GM12878 (cell line): ENCODE measurements at regions not wholly inside any gene's neighbourhood (a gene's known extent, or its start where the extent isn't known, plus 50 kb on each side); places are given as distances from the start of the nearest gene placed in this dataset.

Experiments used
- CBFB ChIP-seq: IDR thresholded peaks from 2 replicates; pipeline ENCODE4 v1.6.1; 2016; ENCODE audit warnings: antibody characterized with exemption, low read depth
- EP300 ChIP-seq, 2 experiments: fragments of 150-350 bp in 1 of 2; IDR thresholded peaks; 2 replicates each; pipeline ENCODE4 v1.6.1; 2011 to 2012; ENCODE audit warnings: low read depth in 2 of 2, low read length in 2 of 2, borderline replicate concordance in 1 of 2, improper control_type of control experiment in 1 of 2, inconsistent platforms in 1 of 2; ENCODE audit not compliant: control insufficient read depth in 1 of 2
- EZH2 ChIP-seq: IDR thresholded peaks from 2 replicates; pipeline ENCODE4 v1.6.1; 2012; ENCODE audit warnings: low read depth, mild to moderate bottlenecking, control low read depth, inconsistent platforms, low read length, borderline replicate concordance; ENCODE audit not compliant: control insufficient read depth
- MEF2A ChIP-seq: IDR thresholded peaks from 2 replicates; pipeline ENCODE4 v1.6.1; 2011; ENCODE audit warnings: low read depth, mild to moderate bottlenecking, low read length, moderate library complexity; ENCODE audit not compliant: insufficient read depth
- POLR2A ChIP-seq: IDR thresholded peaks from 2 replicates; pipeline ENCODE4 v1.6.1; 2011; ENCODE audit warnings: low read depth, mild to moderate bottlenecking, low read length
- POLR2AphosphoS2 ChIP-seq: IDR thresholded peaks from 2 replicates; pipeline ENCODE4 v1.6.1; 2011; ENCODE audit warnings: low read depth, mild to moderate bottlenecking, low read length, improper control_type of control experiment, moderate library complexity
- POLR2AphosphoS5 ChIP-seq: IDR thresholded peaks from 2 replicates; pipeline ENCODE4 v1.6.1; 2011; ENCODE audit warnings: mild to moderate bottlenecking, low read length, inconsistent platforms
- RUNX3 ChIP-seq: IDR thresholded peaks from 2 replicates; pipeline ENCODE4 v1.6.1; 2012; ENCODE audit warnings: low read length, inconsistent platforms
- SMAD1 ChIP-seq: fragments of 450-650 bp; IDR thresholded peaks from 2 replicates; pipeline ENCODE4 v1.6.1; 2018; ENCODE audit warnings: mild to moderate bottlenecking, low read depth; ENCODE audit not compliant: partially characterized antibody
- TF ChIP-seq, protein P1 (sequence below), 3 experiments: IDR thresholded peaks in 2 of 3; conservative IDR thresholded peaks in 1 of 3; 2 replicates each; pipeline ENCODE4 v1.5.1; 2011; ENCODE audit warnings: low read depth in 3 of 3, low read length in 3 of 3, mild to moderate bottlenecking in 3 of 3, control low read depth in 2 of 3, moderate library complexity in 2 of 3, inconsistent platforms in 1 of 3, mixed read lengths in 1 of 3; ENCODE audit not compliant: control insufficient read depth in 2 of 3, insufficient read depth in 1 of 3; ENCODE audit errors: extremely low read depth in 1 of 3
- TF ChIP-seq, protein P2 (sequence below): fragments of 450-650 bp; IDR thresholded peaks from 2 replicates; pipeline ENCODE4 v1.6.1; 2017; ENCODE audit warnings: antibody characterized with exemption, mild to moderate bottlenecking, moderate library complexity
- TF ChIP-seq, protein P3 (sequence below): IDR thresholded peaks from 2 replicates; pipeline ENCODE4 v1.6.1; 2011; ENCODE audit warnings: low read depth, low read length, improper control_type of control experiment, borderline replicate concordance
- TF ChIP-seq, protein P4 (sequence below): IDR thresholded peaks from 2 replicates; pipeline ENCODE4 v1.6.1; 2011; ENCODE audit warnings: borderline replicate concordance, low read depth, mild to moderate bottlenecking, moderate library complexity, mixed read lengths, low read length; ENCODE audit not compliant: insufficient read depth; ENCODE audit errors: extremely low read length
- TF ChIP-seq, protein P5 (sequence below): fragments of 150-350 bp; IDR thresholded peaks from 2 replicates; pipeline ENCODE4 v1.6.1; 2016; ENCODE audit warnings: low read depth, low read length

DNA sequence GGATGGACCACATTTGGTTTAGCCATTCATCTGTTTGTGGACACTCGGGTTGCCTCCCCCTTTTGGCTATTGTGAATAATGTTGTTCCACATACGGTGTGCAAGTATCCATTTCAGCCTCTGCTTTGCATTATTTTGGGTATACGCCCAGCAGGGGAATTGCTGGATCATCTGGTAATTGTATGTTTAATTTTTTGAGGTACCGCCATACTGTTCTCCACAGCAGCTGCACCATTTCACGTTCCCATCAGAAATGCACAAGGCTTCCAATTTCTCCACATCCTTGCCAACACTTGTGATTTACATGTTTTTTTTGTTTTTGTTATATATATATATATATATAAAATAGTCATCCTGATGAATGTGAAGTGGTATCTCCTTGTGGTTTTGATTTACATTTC lies 54.6 kb upstream of the TWIST2 start:
- no peak for TF ChIP-seq POLR2AphosphoS5
- TF ChIP-seq, protein P1, sequence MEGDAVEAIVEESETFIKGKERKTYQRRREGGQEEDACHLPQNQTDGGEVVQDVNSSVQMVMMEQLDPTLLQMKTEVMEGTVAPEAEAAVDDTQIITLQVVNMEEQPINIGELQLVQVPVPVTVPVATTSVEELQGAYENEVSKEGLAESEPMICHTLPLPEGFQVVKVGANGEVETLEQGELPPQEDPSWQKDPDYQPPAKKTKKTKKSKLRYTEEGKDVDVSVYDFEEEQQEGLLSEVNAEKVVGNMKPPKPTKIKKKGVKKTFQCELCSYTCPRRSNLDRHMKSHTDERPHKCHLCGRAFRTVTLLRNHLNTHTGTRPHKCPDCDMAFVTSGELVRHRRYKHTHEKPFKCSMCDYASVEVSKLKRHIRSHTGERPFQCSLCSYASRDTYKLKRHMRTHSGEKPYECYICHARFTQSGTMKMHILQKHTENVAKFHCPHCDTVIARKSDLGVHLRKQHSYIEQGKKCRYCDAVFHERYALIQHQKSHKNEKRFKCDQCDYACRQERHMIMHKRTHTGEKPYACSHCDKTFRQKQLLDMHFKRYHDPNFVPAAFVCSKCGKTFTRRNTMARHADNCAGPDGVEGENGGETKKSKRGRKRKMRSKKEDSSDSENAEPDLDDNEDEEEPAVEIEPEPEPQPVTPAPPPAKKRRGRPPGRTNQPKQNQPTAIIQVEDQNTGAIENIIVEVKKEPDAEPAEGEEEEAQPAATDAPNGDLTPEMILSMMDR (IDR thresholded peaks at IDR 0.05 in 2 of 3, conservative IDR thresholded peaks at IDR 0.05 in 1 of 3; ENCODE audit: control insufficient read depth in 2 of 3, extremely low read depth in 1 of 3, insufficient read depth in 1 of 3, low read depth in 3 of 3, low read length in 3 of 3) = no peak
- no peak for TF ChIP-seq EZH2
- no peak for TF ChIP-seq POLR2A
- TF ChIP-seq, protein P2, sequence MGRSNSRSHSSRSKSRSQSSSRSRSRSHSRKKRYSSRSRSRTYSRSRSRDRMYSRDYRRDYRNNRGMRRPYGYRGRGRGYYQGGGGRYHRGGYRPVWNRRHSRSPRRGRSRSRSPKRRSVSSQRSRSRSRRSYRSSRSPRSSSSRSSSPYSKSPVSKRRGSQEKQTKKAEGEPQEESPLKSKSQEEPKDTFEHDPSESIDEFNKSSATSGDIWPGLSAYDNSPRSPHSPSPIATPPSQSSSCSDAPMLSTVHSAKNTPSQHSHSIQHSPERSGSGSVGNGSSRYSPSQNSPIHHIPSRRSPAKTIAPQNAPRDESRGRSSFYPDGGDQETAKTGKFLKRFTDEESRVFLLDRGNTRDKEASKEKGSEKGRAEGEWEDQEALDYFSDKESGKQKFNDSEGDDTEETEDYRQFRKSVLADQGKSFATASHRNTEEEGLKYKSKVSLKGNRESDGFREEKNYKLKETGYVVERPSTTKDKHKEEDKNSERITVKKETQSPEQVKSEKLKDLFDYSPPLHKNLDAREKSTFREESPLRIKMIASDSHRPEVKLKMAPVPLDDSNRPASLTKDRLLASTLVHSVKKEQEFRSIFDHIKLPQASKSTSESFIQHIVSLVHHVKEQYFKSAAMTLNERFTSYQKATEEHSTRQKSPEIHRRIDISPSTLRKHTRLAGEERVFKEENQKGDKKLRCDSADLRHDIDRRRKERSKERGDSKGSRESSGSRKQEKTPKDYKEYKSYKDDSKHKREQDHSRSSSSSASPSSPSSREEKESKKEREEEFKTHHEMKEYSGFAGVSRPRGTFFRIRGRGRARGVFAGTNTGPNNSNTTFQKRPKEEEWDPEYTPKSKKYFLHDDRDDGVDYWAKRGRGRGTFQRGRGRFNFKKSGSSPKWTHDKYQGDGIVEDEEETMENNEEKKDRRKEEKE = no peak
- TF ChIP-seq POLR2AphosphoS2 = no peak
- TF ChIP-seq, protein P3, sequence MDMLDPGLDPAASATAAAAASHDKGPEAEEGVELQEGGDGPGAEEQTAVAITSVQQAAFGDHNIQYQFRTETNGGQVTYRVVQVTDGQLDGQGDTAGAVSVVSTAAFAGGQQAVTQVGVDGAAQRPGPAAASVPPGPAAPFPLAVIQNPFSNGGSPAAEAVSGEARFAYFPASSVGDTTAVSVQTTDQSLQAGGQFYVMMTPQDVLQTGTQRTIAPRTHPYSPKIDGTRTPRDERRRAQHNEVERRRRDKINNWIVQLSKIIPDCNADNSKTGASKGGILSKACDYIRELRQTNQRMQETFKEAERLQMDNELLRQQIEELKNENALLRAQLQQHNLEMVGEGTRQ = no peak
- TF ChIP-seq, protein P4, sequence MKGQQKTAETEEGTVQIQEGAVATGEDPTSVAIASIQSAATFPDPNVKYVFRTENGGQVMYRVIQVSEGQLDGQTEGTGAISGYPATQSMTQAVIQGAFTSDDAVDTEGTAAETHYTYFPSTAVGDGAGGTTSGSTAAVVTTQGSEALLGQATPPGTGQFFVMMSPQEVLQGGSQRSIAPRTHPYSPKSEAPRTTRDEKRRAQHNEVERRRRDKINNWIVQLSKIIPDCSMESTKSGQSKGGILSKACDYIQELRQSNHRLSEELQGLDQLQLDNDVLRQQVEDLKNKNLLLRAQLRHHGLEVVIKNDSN = no peak
- TF ChIP-seq CBFB = no peak
- TF ChIP-seq, protein P5, sequence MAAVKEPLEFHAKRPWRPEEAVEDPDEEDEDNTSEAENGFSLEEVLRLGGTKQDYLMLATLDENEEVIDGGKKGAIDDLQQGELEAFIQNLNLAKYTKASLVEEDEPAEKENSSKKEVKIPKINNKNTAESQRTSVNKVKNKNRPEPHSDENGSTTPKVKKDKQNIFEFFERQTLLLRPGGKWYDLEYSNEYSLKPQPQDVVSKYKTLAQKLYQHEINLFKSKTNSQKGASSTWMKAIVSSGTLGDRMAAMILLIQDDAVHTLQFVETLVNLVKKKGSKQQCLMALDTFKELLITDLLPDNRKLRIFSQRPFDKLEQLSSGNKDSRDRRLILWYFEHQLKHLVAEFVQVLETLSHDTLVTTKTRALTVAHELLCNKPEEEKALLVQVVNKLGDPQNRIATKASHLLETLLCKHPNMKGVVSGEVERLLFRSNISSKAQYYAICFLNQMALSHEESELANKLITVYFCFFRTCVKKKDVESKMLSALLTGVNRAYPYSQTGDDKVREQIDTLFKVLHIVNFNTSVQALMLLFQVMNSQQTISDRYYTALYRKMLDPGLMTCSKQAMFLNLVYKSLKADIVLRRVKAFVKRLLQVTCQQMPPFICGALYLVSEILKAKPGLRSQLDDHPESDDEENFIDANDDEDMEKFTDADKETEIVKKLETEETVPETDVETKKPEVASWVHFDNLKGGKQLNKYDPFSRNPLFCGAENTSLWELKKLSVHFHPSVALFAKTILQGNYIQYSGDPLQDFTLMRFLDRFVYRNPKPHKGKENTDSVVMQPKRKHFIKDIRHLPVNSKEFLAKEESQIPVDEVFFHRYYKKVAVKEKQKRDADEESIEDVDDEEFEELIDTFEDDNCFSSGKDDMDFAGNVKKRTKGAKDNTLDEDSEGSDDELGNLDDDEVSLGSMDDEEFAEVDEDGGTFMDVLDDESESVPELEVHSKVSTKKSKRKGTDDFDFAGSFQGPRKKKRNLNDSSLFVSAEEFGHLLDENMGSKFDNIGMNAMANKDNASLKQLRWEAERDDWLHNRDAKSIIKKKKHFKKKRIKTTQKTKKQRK = no peak
- no peak for TF ChIP-seq RUNX3
- TF ChIP-seq MEF2A = no peak
- no peak for TF ChIP-seq SMAD1
- TF ChIP-seq EP300 (IDR thresholded peaks at IDR 0.05; ENCODE audit: borderline replicate concordance in 1 of 2, control insufficient read depth in 1 of 2, low read depth in 2 of 2, low read length in 2 of 2) = no peak
